ENCODE measurements at regions not wholly inside any gene's neighbourhood (a gene's known extent, or its start where the extent isn't known, plus 50 kb on each side); places are given as distances from the start of the nearest gene placed in this dataset.

GRCh38 chr18:64994370-64994769 lies 756.4 kb upstream of the CDH7 start (continued):
- no peak for TF ChIP-seq RNF219 (CRISPR knock-in tag; IDR thresholded peaks at IDR 0.05)

GRCh38 chr18:64993695-64994094 lies 757.1 kb upstream of the CDH7 start:
- Histone ChIP-seq H3K4me3 (no peak overlapping the region), H3K27ac (ENCODE audit: extremely low read depth, low read depth, low read length) (no peak overlapping the region), H3K4me1 (replicated peaks in 1 of 2; ENCODE audit: control insufficient read depth in 2 of 2, insufficient read depth in 2 of 2, low read length in 2 of 2) (no peaks in the 10 kb centered on the region), H3K9ac (ENCODE audit: insufficient read depth in 1 of 2, low read depth in 2 of 2, low read length in 2 of 2) (no peak overlapping the region), H3K9me1 (ENCODE audit: control insufficient read depth, insufficient read depth, low read length) (no peaks in the 10 kb centered on the region), H3K4me2 (ENCODE audit: insufficient read depth, low read length) (no peak overlapping the region), H3K9me3 (replicated peaks; ENCODE audit: control insufficient read depth, insufficient read depth, low read depth, low read length) (no peaks in the 10 kb centered on the region; the same call in 1 of the 2 replicates), H3K36me3 (ENCODE audit: control insufficient read depth, insufficient read depth, low read length) (no peaks in the 10 kb centered on the region), H4K20me1 (replicated peaks; ENCODE audit: control insufficient read depth, insufficient read depth, low read length) (no peaks in the 10 kb centered on the region), H2AFZ (ENCODE audit: low read depth, low read length) (no peak overlapping the region), H3K79me2 (ENCODE audit: control insufficient read depth, insufficient read depth, low read length) (no peaks in the 10 kb centered on the region), H3K27me3 (ENCODE audit: control insufficient read depth in 2 of 2, insufficient read depth in 2 of 2, low read length in 2 of 2) (no peaks in the 10 kb centered on the region)
- no TSS peak for BruUV-seq (replicated peaks)
- POLR2A ChIA-PET: no interaction called here
- intact Hi-C loops (cut with micrococcal nuclease) (no loop called here), in situ Hi-C loops (cut with MboI) (no loop called here)
- no peak for ATAC-seq
- WGBS (ENCODE audit: insufficient coverage, low coverage, missing lambda C conversion rate): 0% methylated on average over 3 of the region's 3 CpGs
- FAIRE-seq: no peak
- DNase-seq (ENCODE audit: extremely low read depth in 1 of 4, low spot score in 3 of 4): no peak
- CTCF ChIA-PET (ENCODE audit: low intra/inter-chr PET ratio): no interaction called here
- TF ChIP-seq TSHZ1 (CRISPR knock-in tag; IDR thresholded peaks at IDR 0.05): no peak
- TF ChIP-seq CREB1 (IDR thresholded peaks at IDR 0.05): no peak
- TF ChIP-seq CREB1 (CRISPR knock-in tag; IDR thresholded peaks at IDR 0.05): no peak
- no peak for TF ChIP-seq KDM2B (CRISPR knock-in tag; IDR thresholded peaks at IDR 0.05)
- TF ChIP-seq SMC3 (conservative IDR thresholded peaks at IDR 0.05; ENCODE audit: insufficient read depth, low read depth, low read length): no peak
- no peak for TF ChIP-seq ZKSCAN3 (CRISPR knock-in tag; IDR thresholded peaks at IDR 0.05)
- no peak for TF ChIP-seq HDGF (IDR thresholded peaks at IDR 0.05)
- TF ChIP-seq HES1 (IDR thresholded peaks at IDR 0.05; ENCODE audit: low read depth): no peak
- no peak for TF ChIP-seq HNRNPK (IDR thresholded peaks at IDR 0.05; ENCODE audit: low read depth, low read length, poor library complexity, severe bottlenecking)
- no peak for TF ChIP-seq FOXJ3 (CRISPR knock-in tag; IDR thresholded peaks at IDR 0.05)
- TF ChIP-seq NR2C1 (IDR thresholded peaks at IDR 0.05): no peak
- no peak for TF ChIP-seq NR2C1 (tag; IDR thresholded peaks at IDR 0.05)

Data from K562 (cell line).